Neural cell (in vitro differentiated cells): ENCODE measurements at regions not wholly inside any gene's neighbourhood (a gene's known extent, or its start where the extent isn't known, plus 50 kb on each side); places are given as distances from the start of the nearest gene placed in this dataset.

Source experiments
- H2AFZ ChIP-seq: fragments of 200-600, 300-800 bp; sonication (generic), shearing (Covaris generic); 2 replicates; pipeline ENCODE4 v1.6.0; 2014; ENCODE audit warnings: low read depth, mild to moderate bottlenecking, antibody characterized with exemption, low read length, moderate library complexity
- H3F3A ChIP-seq: fragments of 200-600 bp; shearing (Covaris generic); 2 replicates; pipeline ENCODE4 v1.6.1; 2016; ENCODE audit warnings: mild to moderate bottlenecking, moderate library complexity, mixed read lengths, antibody characterized with exemption, low read length; ENCODE audit not compliant: insufficient read depth, poor library complexity, severe bottlenecking
- H3K27ac ChIP-seq: fragments of 200-600, 300-800 bp; sonication (generic), shearing (Covaris generic); 2 replicates; pipeline ENCODE4 v1.5.1; 2014; ENCODE audit warnings: mild to moderate bottlenecking, low read length, moderate library complexity
- H3K27me3 ChIP-seq: fragments of 300-800, 200-600 bp; sonication (generic), shearing (Covaris generic); 2 replicates; pipeline ENCODE4 v1.6.0; 2014; ENCODE audit warnings: mild to moderate bottlenecking, low read depth, low read length, moderate library complexity; ENCODE audit not compliant: insufficient read depth
- H3K36me3 ChIP-seq: fragments of 300-800, 200-600 bp; sonication (generic), shearing (Covaris generic); 2 replicates; pipeline ENCODE4 v1.5.1; 2014; ENCODE audit warnings: mild to moderate bottlenecking, antibody characterized with exemption, low read length, moderate library complexity; ENCODE audit not compliant: insufficient read depth
- H3K4me2 ChIP-seq: fragments of 300-800, 200-600 bp; sonication (generic), shearing (Covaris generic); 2 replicates; pipeline ENCODE4 v1.6.0; 2014; ENCODE audit warnings: mild to moderate bottlenecking, low read length
- H3K4me3 ChIP-seq: fragments of 300-800, 200-600 bp; sonication (generic), shearing (Covaris generic); 2 replicates; pipeline ENCODE4 v1.5.1; 2014; ENCODE audit warnings: mild to moderate bottlenecking, low read length, moderate library complexity
- H3K79me2 ChIP-seq: fragments of 200-600 bp; shearing (Covaris generic); replicated peaks from 2 replicates; pipeline ENCODE4 v1.6.0; 2014; ENCODE audit warnings: mild to moderate bottlenecking, low read length, moderate library complexity; ENCODE audit not compliant: insufficient read depth
- H3K9ac ChIP-seq: fragments of 300-800, 200-600 bp; sonication (generic), shearing (Covaris generic); 2 replicates; pipeline ENCODE4 v1.6.1; 2016; ENCODE audit warnings: mild to moderate bottlenecking, low read length, mixed read lengths
- H3K9me2 ChIP-seq: fragments of 200-600 bp; shearing (Covaris generic); 2 replicates; pipeline ENCODE4 v1.6.1; 2016; ENCODE audit warnings: mild to moderate bottlenecking, low read length, mixed read lengths; ENCODE audit not compliant: insufficient read depth
- H3K9me3 ChIP-seq: fragments of 200-600, 300-800 bp; sonication (generic), shearing (Covaris generic); 2 replicates; pipeline ENCODE4 v1.6.1; 2016; ENCODE audit warnings: mild to moderate bottlenecking, mixed run types, low read length, moderate library complexity, mixed read lengths
- H4K20me1 ChIP-seq: fragments of 200-600 bp; shearing (Covaris generic); 2 replicates; pipeline ENCODE4 v1.6.1; 2016; ENCODE audit warnings: mild to moderate bottlenecking, mixed run types; ENCODE audit not compliant: insufficient read depth
- EP300 ChIP-seq: fragments of 450-650 bp; conservative IDR thresholded peaks from 2 replicates; pipeline ENCODE4 v1.6.1; 2014; ENCODE audit warnings: antibody characterized with exemption, mild to moderate bottlenecking, moderate library complexity; ENCODE audit not compliant: poor library complexity, severe bottlenecking
- EZH2 ChIP-seq: fragments of 200-600, 300-800 bp; shearing (Covaris generic), sonication (generic); IDR thresholded peaks from 2 replicates; pipeline ENCODE4 v1.6.1; 2014; ENCODE audit warnings: antibody characterized with exemption, low read length, borderline replicate concordance, mild to moderate bottlenecking; ENCODE audit not compliant: insufficient read depth, poor library complexity, severe bottlenecking
- MXI1 ChIP-seq: fragments of 450-650 bp; conservative IDR thresholded peaks from 2 replicates; pipeline ENCODE4 v1.6.1; 2014; ENCODE audit warnings: antibody characterized with exemption, mild to moderate bottlenecking; ENCODE audit not compliant: poor library complexity, severe bottlenecking
- POLR2AphosphoS5 ChIP-seq: IDR thresholded peaks from 2 replicates; pipeline ENCODE4 v1.6.1; 2012
- RAD21 ChIP-seq: fragments of 450-650 bp; conservative IDR thresholded peaks from 2 replicates; pipeline ENCODE4 v1.6.1; 2014; ENCODE audit warnings: antibody characterized with exemption, mild to moderate bottlenecking, moderate library complexity
- REST ChIP-seq: IDR thresholded peaks from 2 replicates; pipeline ENCODE4 v1.6.1; 2012; ENCODE audit warnings: borderline replicate concordance
- SMC3 ChIP-seq: fragments of 450-650 bp; conservative IDR thresholded peaks from 2 replicates; pipeline ENCODE4 v1.6.1; 2014; ENCODE audit warnings: antibody characterized with exemption, mild to moderate bottlenecking, moderate library complexity; ENCODE audit not compliant: poor library complexity
- TAF1 ChIP-seq: IDR thresholded peaks from 2 replicates; pipeline ENCODE4 v1.6.1; 2012; ENCODE audit warnings: low read depth
- TF ChIP-seq, protein P1 (sequence below): fragments of 450-650 bp; IDR thresholded peaks from 2 replicates; pipeline ENCODE4 v1.5.1; 2014; ENCODE audit warnings: antibody characterized with exemption, mild to moderate bottlenecking, moderate library complexity; ENCODE audit not compliant: poor library complexity, severe bottlenecking

GRCh38 chr10:78707745-78708144 is 361.0 kb upstream of the ZMIZ1 start:
- Histone ChIP-seq H3K4me2 (no peak overlapping the region), H4K20me1 (no peaks in the 10 kb centered on the region), H3F3A (no peaks in the 10 kb centered on the region), H3K79me2 (no peaks in the 10 kb centered on the region), H3K9me2 (no peaks in the 10 kb centered on the region), H3K9me3 (no peaks in the 10 kb centered on the region), H3K27ac (no peak overlapping the region), H3K9ac (no peak overlapping the region), H3K27me3 (no peaks in the 10 kb centered on the region), H3K36me3 (no peaks in the 10 kb centered on the region), H2AFZ (no peak overlapping the region), H3K4me3 (no peak overlapping the region)
- no peak for TF ChIP-seq RAD21
- no peak for TF ChIP-seq EZH2
- no peak for TF ChIP-seq TAF1
- TF ChIP-seq SMC3: no peak
- TF ChIP-seq REST: no peak
- TF ChIP-seq POLR2AphosphoS5: no peak
- no peak for TF ChIP-seq EP300
- TF ChIP-seq, protein P1, sequence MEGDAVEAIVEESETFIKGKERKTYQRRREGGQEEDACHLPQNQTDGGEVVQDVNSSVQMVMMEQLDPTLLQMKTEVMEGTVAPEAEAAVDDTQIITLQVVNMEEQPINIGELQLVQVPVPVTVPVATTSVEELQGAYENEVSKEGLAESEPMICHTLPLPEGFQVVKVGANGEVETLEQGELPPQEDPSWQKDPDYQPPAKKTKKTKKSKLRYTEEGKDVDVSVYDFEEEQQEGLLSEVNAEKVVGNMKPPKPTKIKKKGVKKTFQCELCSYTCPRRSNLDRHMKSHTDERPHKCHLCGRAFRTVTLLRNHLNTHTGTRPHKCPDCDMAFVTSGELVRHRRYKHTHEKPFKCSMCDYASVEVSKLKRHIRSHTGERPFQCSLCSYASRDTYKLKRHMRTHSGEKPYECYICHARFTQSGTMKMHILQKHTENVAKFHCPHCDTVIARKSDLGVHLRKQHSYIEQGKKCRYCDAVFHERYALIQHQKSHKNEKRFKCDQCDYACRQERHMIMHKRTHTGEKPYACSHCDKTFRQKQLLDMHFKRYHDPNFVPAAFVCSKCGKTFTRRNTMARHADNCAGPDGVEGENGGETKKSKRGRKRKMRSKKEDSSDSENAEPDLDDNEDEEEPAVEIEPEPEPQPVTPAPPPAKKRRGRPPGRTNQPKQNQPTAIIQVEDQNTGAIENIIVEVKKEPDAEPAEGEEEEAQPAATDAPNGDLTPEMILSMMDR: no peak
- no peak for TF ChIP-seq MXI1

- TF ChIP-seq SMC3: no peak
- TF ChIP-seq EZH2: no peak
- TF ChIP-seq, protein P1: no peak
- no peak for TF ChIP-seq EP300
- no peak for TF ChIP-seq TAF1
- TF ChIP-seq RAD21: no peak
- TF ChIP-seq POLR2AphosphoS5: no peak
- TF ChIP-seq MXI1: no peak
- TF ChIP-seq REST: no peak
- Histone ChIP-seq H3K4me2 (no peak overlapping the region), H3K9ac (no peak overlapping the region), H3K27ac (no peak overlapping the region), H4K20me1 (no peaks in the 10 kb centered on the region), H3K79me2 (no peaks in the 10 kb centered on the region), H3K4me3 (no peak overlapping the region), H3K9me2 (no peaks in the 10 kb centered on the region), H2AFZ (no peak overlapping the region), H3F3A (no peaks in the 10 kb centered on the region), H3K9me3 (no peaks in the 10 kb centered on the region), H3K36me3 (no peaks in the 10 kb centered on the region), H3K27me3 (no peaks in the 10 kb centered on the region)
Observed at GRCh38 chr10:78712147-78712546, 356.6 kb upstream of the ZMIZ1 start.
